NCI-H345 (cell line): ENCODE measurements at regions not wholly inside any gene's neighbourhood (a gene's known extent, or its start where the extent isn't known, plus 50 kb on each side); places are given as distances from the start of the nearest gene placed in this dataset.

Experiments
- DNase-seq: peaks from one replicate; lab custom pipeline; 2025; lab: John Stamatoyannopoulos, UW

DNA sequence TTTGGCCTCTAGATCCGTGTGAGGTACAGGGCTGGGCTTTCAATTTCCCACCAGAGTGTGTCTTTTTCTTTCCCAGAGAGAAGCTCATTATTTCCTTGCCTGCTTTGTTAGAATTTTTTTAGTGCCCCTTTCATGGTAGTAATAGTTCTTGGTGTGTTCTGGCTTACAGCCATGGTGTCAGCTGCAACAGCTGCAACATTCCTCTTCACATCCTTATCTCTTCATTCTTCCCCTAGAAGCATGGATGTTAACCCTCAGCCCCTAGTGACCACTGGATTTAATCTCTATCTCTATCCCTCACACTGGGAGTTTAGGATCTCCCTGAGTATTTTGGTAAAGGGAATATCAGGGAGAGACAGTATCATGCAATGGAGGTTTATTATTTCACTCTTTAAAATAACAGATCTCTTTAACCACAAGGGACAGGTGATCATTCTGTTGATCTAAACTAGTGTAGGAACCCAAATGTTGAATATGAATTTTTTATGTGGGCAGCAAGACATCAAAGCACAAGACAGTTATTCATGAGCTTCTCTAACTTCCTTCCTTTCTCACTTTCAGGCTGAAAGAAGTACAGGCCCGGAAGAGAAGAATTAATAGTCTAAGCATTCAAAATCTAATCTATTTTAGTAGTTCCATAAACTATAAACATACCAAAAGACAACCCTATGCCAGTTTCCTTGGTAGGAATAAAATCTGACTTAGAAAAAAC, 160.2 kb downstream of the FAM170A start:
- DNase-seq, result no peak

DNA sequence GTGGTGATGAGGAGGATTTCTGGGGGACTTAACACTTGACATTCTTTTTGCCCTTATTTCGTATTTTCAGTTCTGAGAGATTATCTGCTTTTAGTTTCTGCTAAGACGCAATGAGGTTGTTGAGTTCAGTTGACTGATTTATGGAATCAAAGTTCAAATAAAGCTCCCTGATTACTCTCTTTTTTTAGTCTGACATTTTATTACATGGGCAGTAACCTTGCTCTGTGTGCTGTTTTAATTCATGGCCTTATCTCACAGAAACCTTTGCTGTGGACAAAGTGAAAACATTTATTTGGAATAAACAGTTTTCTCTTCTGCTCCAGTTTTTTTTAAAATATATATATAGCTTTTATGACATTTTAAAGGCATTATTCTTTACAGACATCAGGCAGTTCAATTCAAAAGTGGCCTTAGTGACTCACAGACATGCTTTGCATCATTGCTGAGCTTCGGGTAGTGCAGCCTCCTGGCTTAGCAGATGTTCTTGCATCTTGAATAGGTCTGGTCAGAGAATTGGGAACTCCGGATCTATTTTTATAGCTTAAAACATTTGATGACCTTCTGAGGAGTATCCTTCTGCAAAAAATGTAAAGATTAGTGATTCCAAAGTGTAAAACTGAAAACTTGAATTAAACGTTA, 162.9 kb downstream of the FAM170A start:
- DNase-seq, result no peak

DNA sequence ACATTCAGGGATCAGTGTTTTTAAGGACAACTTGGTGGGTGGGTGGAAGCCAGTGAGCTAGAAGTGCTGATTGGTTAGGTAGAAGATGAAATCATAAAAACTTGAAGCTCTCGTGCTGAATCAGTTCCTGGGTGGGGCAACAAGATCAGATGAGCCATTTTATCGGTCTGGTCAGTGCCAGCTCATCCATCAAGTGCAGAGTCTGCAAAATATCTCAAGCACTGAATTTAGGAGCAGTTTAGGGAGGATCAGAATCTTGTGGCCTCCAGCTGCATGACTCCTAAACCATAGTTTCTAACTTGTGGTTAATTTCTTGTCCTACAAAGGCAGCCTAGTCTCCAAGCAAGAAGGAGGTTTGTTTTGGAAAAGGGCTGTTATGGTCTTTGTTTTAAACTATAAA, 166.4 kb downstream of the FAM170A start:
- no peak for DNase-seq

DNA sequence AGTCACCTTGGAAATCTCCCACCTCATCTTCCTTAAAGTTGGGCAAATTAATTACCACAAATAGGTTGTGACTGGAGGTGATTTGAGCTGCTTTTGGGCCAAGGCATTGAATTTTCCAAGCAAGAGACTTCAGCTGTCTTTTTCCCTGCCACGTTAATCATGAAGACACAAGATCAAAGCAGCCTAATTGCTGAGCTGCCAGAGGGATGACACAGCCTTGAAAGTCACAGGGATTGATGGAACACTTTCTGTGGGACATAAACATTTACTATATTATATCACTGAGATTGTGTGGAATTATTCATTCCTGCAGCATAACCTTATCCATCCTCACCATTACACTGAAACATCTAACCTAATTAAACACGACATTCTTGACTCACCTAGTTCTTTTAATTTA, 172.2 kb downstream of the FAM170A start:
- no peak for DNase-seq

DNA sequence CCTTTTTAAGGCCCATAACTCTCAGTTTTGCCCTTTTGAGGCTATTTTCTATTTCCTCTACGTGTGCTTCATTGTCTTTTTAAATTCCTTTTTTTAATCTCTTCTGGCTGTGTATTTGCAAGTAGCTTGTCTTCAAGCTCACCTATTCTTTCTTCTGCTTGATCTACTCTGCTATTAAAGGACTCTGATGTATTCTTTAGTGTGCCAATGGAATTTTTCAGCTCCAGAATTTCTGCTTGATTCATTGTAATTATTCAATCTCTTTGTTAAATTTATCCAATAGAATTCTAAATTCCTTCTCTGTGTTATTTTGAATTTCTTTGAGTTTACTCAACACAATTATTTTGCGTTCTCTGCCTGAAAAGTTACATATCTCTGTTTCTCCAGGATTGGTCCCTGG, 178.7 kb downstream of the FAM170A start:
- DNase-seq, result no peak

DNA sequence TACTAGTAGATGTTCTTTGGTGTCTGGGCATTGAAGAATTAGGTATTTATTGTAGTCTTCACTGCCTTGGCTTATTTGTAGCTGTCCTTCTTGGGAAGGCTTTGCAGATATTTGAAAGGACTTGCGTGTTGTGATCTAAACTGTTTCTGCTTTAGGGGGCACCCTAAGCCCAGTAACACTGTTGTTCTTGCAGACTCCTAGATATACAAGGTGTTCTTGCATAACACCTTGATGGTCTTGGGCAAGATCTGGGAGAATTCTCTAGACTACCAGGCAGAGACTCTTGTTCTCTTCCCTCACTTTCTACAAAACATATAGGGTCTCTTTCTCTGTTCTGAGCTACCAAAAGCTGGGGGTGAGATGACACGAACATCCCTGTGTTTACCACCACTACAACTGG, 179.1 kb downstream of the FAM170A start:
- no peak for DNase-seq

DNA sequence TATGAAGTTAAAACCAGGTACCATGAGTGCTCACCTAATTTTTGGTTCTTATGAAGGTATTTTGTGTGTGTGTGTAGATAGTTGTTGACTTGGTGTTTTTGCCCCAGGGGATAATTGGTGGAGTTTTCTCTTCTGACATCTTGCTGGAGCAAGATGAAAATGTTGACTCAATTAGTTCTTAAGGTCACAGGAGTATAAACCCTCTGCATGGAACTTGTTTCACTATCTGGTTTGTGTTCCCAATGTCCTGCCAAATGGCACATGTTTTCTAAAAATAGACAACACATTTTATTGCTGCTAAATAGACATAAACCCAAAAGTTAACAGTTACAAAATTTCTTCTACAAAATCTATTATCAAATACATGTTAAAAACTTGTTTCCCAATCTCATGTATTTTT, 180.9 kb downstream of the FAM170A start:
- DNase-seq, result no peak

DNA sequence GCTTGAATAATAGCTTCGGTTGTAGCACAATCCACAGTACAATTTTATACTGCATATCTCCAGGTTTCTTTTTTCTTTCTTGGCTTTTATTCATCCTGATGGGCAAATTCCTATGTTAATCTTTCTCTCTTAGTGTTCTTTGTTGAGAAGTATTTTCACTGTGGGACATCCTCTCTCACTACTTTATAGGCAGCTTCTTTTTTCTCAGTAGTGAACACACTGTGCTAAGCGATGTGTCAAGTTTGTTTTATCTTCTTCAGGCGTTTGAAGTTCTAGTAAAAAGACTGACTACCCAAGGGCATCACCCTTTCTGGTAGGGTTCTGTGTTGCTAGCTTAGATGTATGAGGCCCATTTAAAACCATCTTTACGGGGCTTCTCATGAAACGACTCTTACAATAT, 182.1 kb downstream of the FAM170A start:
- DNase-seq, result no peak

DNA sequence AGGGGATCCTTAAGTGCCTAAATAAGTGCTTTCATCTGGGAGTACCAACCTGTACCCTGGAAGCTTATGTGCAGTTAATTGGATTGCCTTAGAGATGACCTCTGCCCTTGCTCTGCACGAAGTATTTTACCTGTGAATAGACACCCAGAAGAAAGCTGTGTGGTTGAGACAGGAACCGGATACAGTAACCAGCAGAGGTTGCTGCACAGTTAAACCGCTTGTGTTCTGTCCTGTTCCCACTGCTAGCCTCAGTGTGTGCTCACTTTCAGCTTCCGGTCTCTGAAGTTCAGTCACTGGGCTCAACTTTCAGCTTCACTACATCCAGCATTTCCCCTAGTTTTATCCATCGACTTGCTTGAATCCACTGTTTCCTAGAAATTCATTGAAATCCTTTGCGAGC, 185.3 kb downstream of the FAM170A start:
- no peak for DNase-seq

DNA sequence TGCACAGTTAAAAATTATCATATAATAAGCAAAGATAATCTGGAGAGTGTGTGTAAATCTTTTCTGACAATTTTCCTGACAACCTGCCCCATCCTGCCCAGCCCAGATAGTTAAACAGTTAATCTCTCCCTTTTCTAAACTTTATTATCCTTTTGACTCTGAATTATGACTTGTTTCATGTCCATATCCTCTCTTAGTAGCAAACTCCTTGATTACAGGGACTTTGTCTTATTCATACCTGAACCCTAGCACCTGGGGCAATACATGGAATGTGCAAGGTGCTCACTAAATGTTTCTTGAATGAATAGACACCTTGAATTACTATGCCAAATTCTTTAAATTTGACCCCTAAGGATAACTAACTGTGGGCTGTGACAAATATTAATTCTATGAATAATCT, 186.7 kb downstream of the FAM170A start:
- DNase-seq, result no peak

DNA sequence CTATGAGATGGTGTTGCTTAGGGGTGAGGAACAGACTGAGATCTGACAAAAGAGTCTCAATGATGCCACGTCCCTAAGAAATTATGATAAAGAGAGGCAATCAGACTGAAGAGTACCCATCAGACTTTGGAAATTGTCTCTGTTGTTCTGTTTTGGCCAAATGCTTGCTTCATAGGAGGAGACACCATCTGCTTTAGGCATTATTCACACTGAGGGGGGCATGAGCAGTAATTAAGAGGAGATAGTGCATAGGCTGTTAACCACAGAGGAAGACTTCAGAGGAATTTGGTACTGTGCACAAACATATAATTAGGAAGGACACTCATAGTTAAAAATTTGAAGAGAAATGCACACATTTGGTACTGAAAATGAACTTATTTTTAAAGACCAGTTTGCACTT, 190.7 kb downstream of the FAM170A start:
- no peak for DNase-seq

DNA sequence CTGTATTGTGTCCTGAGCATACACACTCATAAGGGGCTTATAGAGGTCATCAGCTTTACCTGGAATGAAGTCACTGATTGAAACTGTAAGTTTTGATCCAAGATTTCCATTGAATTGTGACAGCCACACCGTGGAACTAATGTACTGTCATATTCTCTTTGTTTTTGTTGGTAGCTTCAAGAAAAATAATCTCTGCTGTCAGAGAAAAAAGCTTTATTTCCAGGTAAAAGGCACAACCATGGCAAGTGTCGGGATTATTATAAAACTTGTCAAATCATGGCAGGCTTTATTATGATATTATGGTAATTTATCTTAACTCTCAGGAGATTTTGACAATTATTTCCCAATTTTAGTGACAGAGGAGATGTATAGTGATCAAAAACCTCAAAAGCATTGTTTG, 191.2 kb downstream of the FAM170A start:
- DNase-seq, result no peak

DNA sequence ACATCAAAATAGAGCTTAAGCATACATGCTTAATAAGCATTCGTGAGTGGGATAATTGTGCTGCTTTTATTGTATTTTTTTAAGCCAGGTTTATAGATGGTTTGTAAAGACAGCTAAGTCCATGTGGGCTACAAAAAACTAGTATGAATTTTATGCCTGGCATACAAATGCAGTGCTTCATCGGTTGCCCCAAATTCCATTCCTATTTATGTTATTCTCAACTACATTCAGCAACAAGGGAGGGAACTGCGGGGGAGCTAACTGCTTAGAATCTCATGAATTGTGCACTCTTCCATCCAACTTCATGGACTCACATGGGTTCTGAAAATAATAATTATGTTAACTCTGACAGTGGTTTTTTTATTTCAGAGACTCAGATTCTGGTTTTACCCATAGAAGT, 199.2 kb downstream of the FAM170A start:
- DNase-seq, result no peak

DNA sequence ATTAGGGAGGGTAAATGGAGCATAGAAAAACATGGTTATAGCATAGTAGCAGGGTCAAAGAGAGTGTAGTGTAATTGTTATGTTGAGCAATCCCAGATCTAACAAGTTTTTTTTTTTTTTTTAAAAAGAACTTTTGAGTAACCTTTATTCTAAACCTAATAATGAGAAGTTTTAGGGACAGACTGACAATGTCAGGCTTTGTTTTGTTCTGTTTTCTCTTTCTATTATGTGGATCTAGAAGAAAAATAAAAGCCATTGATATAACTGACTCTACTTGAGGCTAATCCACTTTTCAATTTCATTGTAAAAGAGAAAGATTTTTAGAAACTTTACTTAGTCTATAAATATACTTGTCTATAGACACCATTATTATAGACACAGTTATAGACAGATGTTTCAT, 200.0 kb downstream of the FAM170A start:
- DNase-seq, result no peak

DNA sequence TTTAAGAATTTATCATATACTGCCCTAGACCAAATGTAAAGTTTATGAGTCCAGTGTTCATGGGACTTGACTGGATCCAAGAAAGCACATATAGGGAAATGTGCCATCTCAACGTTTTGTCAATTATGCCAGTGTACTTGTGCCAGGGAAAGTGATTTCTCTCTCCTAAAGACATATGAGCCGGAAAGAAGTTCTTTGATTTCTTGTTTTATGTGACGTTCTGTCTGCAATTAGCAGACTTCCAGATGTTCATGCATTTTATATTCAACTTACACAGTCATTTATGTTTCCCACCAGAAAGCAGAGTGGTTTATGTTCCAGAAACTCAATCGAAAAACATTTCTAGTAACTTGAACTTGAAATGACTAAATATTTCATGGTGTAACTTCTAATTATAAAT, 203.8 kb downstream of the FAM170A start:
- no peak for DNase-seq

DNA sequence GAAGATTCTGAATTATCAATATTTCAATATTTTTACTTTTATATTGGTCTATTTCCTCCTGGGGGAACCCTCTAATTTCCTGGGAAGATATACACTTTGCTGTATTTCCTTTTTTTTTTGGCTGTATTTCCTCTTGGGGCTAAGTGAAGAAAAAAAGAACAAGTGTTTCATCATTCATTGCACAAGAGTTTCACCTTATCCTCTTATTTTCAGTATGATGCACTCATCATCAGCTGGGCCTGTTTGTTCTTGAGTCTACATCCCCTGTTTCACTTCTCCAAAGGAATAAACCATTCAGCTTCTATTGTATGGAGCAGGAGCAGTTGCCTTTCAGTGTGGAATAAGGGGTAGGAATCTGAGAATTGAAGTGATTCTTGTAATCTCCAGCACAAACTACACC, 210.8 kb downstream of the FAM170A start:
- DNase-seq, result no peak

DNA sequence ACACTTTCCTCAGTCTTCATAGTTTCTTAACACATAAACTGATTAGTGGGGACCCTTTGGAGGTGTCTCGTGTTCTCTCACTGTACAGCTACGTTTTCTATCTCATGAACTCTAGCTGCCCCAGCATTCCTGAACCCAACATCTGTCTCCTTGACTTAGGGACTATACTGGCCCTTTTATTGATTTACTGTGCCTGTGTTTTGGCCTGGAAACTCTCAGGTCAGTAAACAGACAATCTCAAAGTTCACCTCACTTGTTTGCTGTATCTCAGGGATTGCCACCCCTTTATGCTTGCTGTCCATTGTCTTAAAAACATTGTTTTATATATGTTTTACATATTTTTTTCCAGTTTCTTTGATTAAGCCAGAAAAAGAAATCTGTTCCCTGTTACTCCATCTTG, 222.8 kb downstream of the FAM170A start:
- no peak for DNase-seq

DNA sequence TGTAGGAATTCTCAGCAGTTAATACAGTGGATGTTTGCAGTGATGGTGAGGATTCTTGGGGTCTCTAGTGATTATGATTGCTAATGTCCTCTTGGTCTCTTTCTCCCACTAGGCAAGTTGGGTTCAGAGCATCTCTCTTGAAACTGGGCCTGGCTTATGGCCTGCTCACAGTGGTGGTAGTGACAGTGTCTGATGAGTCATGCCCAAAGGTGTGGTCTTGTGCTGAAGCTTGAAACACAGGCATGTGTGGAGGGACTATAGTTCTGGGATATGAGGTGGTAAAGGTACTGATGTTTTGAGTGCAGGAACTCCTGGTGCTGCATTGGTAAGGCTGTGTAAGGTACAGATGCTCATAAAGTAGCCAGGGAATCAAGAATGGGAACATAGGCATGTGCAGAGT, 231.1 kb downstream of the FAM170A start:
- no peak for DNase-seq

DNA sequence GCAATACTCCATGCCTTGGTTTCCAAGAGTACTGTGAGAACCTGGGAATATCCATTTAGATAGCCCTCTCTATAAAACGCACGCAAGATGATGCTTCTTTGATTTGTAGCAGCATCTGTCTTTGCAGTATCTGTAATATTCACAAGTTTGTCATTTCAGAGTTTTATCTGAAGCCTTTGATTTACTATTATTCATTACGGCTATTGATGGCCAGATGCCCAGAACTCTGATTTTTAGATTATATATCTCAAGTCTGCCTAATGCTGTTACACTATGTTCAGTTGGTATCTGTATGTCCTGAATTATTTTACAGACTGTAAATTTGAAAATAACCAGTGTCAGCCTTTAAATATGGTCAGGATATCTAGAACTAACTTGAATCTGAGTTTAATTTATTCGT, 233.3 kb downstream of the FAM170A start:
- DNase-seq, result no peak

DNA sequence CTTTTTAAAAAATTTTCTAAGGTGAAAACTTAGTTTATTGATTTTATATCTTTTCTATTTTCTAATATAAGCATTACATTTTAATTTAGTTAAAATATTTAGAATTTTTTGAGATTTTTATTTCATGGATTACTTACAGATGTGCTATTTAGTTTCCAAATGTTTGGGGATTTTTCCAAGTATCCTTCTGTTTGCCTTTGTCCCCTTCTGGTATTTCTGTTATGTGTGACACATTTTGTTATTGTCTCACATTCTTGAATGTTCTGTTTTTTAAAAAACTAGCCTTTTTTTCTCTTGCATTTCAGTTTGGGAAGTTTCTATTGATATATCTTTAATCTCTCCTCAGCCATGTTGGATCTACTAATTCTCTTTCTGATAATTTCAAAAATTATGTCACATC, 234.9 kb downstream of the FAM170A start:
- no peak for DNase-seq

DNA sequence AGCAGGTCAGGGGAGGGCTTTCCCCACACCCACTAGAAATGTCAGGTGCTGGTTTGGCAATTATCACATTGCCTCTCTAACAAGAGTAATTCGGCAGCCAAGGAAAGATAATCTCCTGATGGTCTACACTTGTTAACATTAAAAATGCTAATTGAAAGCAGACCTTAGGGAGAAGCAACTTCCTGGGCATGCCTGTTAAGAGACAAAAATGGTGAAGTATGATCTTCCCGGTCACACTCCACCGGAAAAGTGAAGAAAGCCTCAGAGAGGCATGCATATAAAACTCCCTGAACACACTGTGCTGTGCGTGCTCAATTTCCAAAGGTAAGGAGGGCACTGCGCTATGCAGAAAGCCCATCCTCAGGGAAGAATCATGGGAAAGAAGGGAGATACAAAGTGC, 244.3 kb downstream of the FAM170A start:
- no peak for DNase-seq

DNA sequence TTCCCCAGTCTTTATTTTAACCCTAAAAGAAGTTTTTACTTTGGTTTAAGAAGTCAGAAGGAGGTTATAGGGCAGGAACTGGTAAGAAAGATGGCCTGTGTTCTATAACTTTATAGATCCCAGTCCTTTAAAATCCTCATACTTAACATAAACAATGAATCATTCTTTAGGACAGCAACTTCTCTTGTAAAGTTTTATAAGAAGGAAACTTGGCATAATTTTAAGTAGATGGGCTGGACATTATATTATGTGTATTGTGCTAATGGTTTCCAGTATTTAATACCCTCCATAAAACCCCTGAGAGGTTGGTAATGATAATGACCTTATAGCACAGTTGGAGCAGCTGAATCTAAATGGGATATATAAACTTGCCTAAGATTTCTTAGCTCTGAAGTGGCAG, 247.2 kb downstream of the FAM170A start:
- DNase-seq, result no peak

DNA sequence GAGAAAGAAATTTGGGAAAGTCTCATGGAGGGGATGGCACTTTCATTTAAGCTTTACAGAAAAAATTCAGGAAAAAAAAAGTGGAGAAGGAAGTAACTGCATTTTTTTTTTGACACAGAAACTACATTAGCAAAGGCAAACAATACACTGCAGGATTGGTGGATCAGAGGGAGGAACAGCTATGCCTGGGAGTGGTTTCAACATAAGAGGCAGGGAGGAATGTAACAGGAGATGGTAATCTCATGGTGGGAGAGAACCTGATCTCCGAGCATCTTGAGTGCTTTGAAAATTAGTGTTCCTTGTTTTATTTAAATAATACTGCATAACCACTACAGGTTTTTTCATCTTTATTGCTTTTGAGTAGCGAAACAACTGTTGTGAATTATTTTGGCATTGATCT, 249.4 kb downstream of the FAM170A start:
- no peak for DNase-seq

DNA sequence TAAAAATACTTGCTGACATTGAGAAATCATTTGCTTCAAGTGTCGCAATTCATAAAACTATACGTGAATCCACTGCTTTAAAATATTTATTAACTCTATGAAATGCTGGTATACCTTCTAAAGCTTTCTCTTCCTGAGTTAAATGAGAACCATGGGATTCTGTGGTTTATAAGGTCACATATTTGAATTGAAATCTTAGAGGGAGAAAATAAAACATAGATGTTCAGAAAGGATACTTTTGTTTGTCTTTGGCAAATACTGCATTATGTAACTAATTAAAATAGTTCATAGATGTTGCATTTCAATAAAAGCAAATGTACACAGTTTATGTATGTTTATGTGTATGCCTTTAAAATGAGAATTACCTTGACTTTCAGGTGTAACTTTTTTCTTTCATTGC, 250.1 kb downstream of the FAM170A start:
- DNase-seq, result no peak
